OCI-LY1 (cell line): ENCODE measurements at regions not wholly inside any gene's neighbourhood (a gene's known extent, or its start where the extent isn't known, plus 50 kb on each side); places are given as distances from the start of the nearest gene placed in this dataset.
"Not testable (repeated sequence)": the region's sequence is repeated elsewhere in the genome, so short reads cannot be mapped to it uniquely, and the experiment has no call there.

ENCODE experiments used
- CTCF ChIP-seq: fragments of 200-600 bp; sonication (generic), shearing (Covaris generic); IDR thresholded peaks from 2 replicates; pipeline ENCODE4 v1.5.1; 2017; ENCODE audit warnings: mild to moderate bottlenecking, antibody characterized with exemption, low read length, moderate library complexity, mixed read lengths
- EZH2 ChIP-seq: fragments of 200-600 bp; sonication (generic), shearing (Covaris generic); IDR thresholded peaks from 2 replicates; pipeline ENCODE4 v1.8.0; 2017; ENCODE audit warnings: borderline replicate concordance, mixed run types, mild to moderate bottlenecking, antibody characterized with exemption, low read length, moderate library complexity, mixed read lengths

GRCh38 chr16:29237023-29237422, 169.5 kb downstream of the NPIPB11 start:
- TF ChIP-seq CTCF, EZH2: not testable (repeated sequence)
